Activated CD4-positive, alpha-beta T cell treated with anti-CD3 and anti-CD28 coated beads, Interleukin-10, Interleukin-2, amounts not matched to agents 100 ng/mL and 50 ng/mL, durations not matched to agents 16 hours and 8 hours (primary cell): ENCODE measurements at regions not wholly inside any gene's neighbourhood (a gene's known extent, or its start where the extent isn't known, plus 50 kb on each side); places are given as distances from the start of the nearest gene placed in this dataset.
"Not testable (repeated sequence)": the region's sequence is repeated elsewhere in the genome, so short reads cannot be mapped to it uniquely, and the experiment has no call there.

ENCODE experiments used
- DNase-seq: peaks from one replicate; pipeline ENCODE4 v3.0.0-alpha.2; 2020

GRCh38 chr5:11392-11791 is 80.6 kb upstream of the PLEKHG4B start:
- not testable (repeated sequence) for DNase-seq

GRCh38 chr5:11898-12297 is 80.1 kb upstream of the PLEKHG4B start:
- no peak for DNase-seq

- DNase-seq: no peak
Measured at GRCh38 chr5:13234-13633, 78.7 kb upstream of the PLEKHG4B start.

- not testable (repeated sequence) for DNase-seq
Measured at GRCh38 chr5:14676-15075, 77.3 kb upstream of the PLEKHG4B start.

GRCh38 chr5:20276-20675 is 71.7 kb upstream of the PLEKHG4B start:
- not testable (repeated sequence) for DNase-seq

GRCh38 chr5:21654-22233 is 70.2 kb upstream of the PLEKHG4B start:
- DNase-seq: peak; percentile 6

GRCh38 chr5:23907-24306 is 68.1 kb upstream of the PLEKHG4B start:
- not testable (repeated sequence) for DNase-seq

- DNase-seq: not testable (repeated sequence)
Measured at GRCh38 chr5:25067-25466, 66.9 kb upstream of the PLEKHG4B start.

- no peak for DNase-seq
Measured at GRCh38 chr5:30131-30530, 61.8 kb upstream of the PLEKHG4B start.

- not testable (repeated sequence) for DNase-seq
Measured at GRCh38 chr5:30556-30955, 61.4 kb upstream of the PLEKHG4B start.

- no peak for DNase-seq
Measured at GRCh38 chr5:32165-32564, 59.8 kb upstream of the PLEKHG4B start.

- not testable (repeated sequence) for DNase-seq
Measured at GRCh38 chr5:35521-35920, 56.4 kb upstream of the PLEKHG4B start.

GRCh38 chr5:37207-37606 is 54.8 kb upstream of the PLEKHG4B start:
- DNase-seq: not testable (repeated sequence)

- no peak for DNase-seq
Measured at GRCh38 chr5:39979-40583, 51.9 kb upstream of the PLEKHG4B start.
